GM06990 (cell line): ENCODE measurements at regions not wholly inside any gene's neighbourhood (a gene's known extent, or its start where the extent isn't known, plus 50 kb on each side); places are given as distances from the start of the nearest gene placed in this dataset.
"Not testable (repeated sequence)": the region's sequence is repeated elsewhere in the genome, so short reads cannot be mapped to it uniquely, and the experiment has no call there.

Experiments used
- DNase-seq: peaks from one replicate; pipeline ENCODE4 v3.0.0-alpha.2; 2011; ENCODE audit not compliant: insufficient read length; ENCODE audit errors: extremely low read depth
- H3K27me3 ChIP-seq: replicated peaks from 2 replicates; pipeline ENCODE4 v1.6.0; 2011; ENCODE audit warnings: low read length; ENCODE audit not compliant: control insufficient read depth, insufficient read depth
- H3K36me3 ChIP-seq: 2 replicates; pipeline ENCODE4 v1.5.1; 2011; ENCODE audit warnings: low read length; ENCODE audit not compliant: control insufficient read depth, insufficient read depth
- H3K4me3 ChIP-seq: replicated peaks from 2 replicates; pipeline ENCODE4 v1.5.1; 2011; ENCODE audit warnings: low read depth, mild to moderate bottlenecking, control low read depth, low read length
- TF ChIP-seq, protein P1 (sequence below): IDR thresholded peaks from 2 replicates; pipeline ENCODE4 v1.5.1; 2011; ENCODE audit warnings: low read length, control low read depth, mild to moderate bottlenecking, inconsistent platforms; ENCODE audit not compliant: insufficient read depth, poor library complexity, severe bottlenecking

GRCh38 chr4:55277011-55277410 is 69.0 kb upstream of the SRD5A3 start:
- TF ChIP-seq, protein P1, sequence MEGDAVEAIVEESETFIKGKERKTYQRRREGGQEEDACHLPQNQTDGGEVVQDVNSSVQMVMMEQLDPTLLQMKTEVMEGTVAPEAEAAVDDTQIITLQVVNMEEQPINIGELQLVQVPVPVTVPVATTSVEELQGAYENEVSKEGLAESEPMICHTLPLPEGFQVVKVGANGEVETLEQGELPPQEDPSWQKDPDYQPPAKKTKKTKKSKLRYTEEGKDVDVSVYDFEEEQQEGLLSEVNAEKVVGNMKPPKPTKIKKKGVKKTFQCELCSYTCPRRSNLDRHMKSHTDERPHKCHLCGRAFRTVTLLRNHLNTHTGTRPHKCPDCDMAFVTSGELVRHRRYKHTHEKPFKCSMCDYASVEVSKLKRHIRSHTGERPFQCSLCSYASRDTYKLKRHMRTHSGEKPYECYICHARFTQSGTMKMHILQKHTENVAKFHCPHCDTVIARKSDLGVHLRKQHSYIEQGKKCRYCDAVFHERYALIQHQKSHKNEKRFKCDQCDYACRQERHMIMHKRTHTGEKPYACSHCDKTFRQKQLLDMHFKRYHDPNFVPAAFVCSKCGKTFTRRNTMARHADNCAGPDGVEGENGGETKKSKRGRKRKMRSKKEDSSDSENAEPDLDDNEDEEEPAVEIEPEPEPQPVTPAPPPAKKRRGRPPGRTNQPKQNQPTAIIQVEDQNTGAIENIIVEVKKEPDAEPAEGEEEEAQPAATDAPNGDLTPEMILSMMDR: no peak
- Histone ChIP-seq H3K4me3 (no peak overlapping the region), H3K36me3 (no peaks in the 10 kb centered on the region), H3K27me3 (no peaks in the 10 kb centered on the region; the same call in 1 of the 2 replicates)
- no peak for DNase-seq

GRCh38 chr4:55278316-55278715 is 67.7 kb upstream of the SRD5A3 start:
- Histone ChIP-seq H3K27me3 (no peaks in the 10 kb centered on the region; the same call in 1 of the 2 replicates), H3K36me3 (no peaks in the 10 kb centered on the region), H3K4me3 (no peak overlapping the region)
- TF ChIP-seq, protein P1: no peak
- no peak for DNase-seq

- H3K27me3 ChIP-seq, H3K4me3 ChIP-seq, H3K36me3 ChIP-seq, DNase-seq: not testable (repeated sequence)
These were observed 65.6 kb upstream of the SRD5A3 start for GRCh38 chr4:55280474-55280873.

DNA sequence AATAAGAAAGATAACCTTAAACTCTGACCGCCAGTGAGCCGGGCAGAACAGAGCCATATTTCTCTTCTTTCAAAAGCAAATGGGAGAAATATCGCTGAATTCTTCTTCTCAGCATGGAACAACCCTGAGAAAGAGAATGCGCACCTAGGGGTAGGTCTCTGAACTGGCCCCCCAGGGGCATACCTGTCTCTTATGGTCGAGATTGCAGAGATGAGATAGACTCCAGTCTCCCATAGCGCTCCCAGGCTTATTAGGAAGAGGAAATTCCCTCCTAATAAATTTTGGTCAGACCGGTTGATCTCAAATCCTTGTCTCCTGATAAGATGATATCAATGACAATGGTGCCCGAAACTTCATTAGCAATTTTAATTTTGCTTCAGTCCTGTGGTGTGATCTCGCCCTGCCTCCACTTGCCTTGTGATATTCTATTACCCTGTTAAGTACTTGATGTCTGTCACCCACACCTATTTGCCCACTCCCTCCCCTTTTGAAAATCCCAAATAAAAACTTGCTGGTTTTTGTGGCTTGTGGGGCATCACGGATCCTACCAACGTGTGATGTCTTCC is 64.8 kb upstream of the SRD5A3 start:
- H3K4me3 ChIP-seq, DNase-seq, H3K36me3 ChIP-seq, H3K27me3 ChIP-seq: not testable (repeated sequence)

- H3K27me3 ChIP-seq: no peaks in the 10 kb centered on the region
- TF ChIP-seq, protein P1: no peak
- no peak overlapping the region for H3K4me3 ChIP-seq
- no peaks in the 10 kb centered on the region for H3K36me3 ChIP-seq
- no peak for DNase-seq
These were observed 61.7 kb upstream of the SRD5A3 start for GRCh38 chr4:55284331-55284730.

GRCh38 chr4:55291227-55291640 is 54.8 kb upstream of the SRD5A3 start:
- H3K27me3 ChIP-seq: no peaks in the 10 kb centered on the region; the same call in 1 of the 2 replicates
- H3K4me3 ChIP-seq: no peak overlapping the region
- H3K36me3 ChIP-seq: no peaks in the 10 kb centered on the region
- DNase-seq: no peak
- TF ChIP-seq, protein P1: no peak

- Histone ChIP-seq H3K4me3 (no peak overlapping the region), H3K27me3 (no peaks in the 10 kb centered on the region; the same call in 1 of the 2 replicates), H3K36me3 (no peaks in the 10 kb centered on the region)
- TF ChIP-seq, protein P1: no peak
- no peak for DNase-seq
These were observed 49.9 kb upstream of the SRD5A3 start for GRCh38 chr4:55296096-55296495.
